HG03342 (cell line): ENCODE measurements at regions not wholly inside any gene's neighbourhood (a gene's known extent, or its start where the extent isn't known, plus 50 kb on each side); places are given as distances from the start of the nearest gene placed in this dataset.

Source experiments
- ATAC-seq: cut with Tn5 transposase; IDR thresholded peaks from one replicate; pipeline ENCODE4 v1.9.1; 2021; ENCODE audit warnings: mild to moderate bottlenecking, moderate library complexity; ENCODE audit not compliant: unreplicated experiment

DNA sequence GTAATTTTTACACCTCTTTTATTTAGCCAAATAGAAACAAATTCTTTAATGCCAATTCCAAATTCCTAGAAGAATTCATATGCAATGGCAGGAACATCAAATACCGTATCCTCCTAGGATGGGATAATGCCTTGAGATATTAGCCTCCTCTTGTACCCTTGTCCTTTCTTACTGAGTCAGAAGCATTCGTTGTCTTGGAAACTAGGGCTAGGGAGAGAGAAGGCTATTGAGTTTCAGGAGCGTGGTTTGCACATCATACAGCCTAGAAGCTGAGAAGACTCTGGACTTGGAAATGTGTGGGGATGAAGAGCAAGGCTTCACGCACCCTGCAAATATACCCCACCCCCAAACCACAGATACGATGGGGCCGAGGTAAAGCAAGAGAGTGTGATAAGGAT, 300.7 kb downstream of the SP3 start:
- no peak for ATAC-seq

DNA sequence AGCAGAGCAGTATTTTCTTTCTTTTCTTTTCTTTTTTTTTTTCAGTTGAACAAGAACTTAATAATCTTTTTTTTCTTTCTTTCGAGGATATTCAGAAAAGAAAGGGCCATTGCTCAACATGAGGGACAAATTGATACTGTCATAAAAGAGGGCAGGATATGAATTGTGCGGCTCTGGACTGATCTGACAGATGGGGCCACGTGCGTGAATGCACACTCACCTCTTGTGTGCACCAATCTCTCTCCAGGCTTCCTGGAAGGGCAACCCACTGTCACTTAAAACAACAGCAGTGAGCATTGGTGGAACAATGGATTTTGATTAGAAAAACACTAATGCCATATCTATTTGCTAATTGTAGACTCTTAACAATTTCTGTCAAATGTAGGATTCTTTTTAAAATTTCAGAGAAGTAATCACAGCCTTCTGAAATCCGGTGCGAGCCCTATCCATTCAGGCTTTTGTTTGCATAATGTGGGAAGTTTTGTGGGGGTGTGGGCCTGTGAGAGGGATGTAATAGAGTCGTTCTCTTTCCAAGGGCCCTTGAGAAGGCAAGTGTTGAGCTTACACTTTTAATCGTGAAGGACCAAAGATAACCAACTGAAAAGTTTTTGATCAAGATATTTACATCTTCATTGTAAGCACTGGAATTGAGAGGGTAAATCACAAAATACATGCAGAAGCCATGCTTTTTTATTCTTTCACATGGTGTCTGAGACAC, 298.8 kb downstream of the SP3 start:
- ATAC-seq: no peak

DNA sequence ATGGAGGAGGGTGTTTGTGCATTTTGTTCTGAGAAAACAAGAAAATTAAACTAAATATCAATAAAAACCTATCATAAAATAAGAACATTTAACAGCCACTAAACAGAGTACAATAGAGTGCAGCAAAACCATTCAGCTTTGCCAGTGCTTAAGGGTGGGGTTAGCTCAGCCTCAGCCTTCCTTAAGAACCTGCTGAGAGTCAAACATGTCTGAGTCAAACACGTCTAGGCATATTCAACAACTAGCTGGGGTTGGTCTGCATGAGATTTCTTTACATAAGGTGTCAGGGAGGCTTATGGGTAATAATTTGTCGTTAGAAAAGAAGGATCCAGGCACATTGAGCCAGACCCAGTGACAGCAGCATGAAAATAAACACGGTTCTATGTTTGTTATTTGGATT, 298.2 kb downstream of the SP3 start:
- ATAC-seq: no peak

DNA sequence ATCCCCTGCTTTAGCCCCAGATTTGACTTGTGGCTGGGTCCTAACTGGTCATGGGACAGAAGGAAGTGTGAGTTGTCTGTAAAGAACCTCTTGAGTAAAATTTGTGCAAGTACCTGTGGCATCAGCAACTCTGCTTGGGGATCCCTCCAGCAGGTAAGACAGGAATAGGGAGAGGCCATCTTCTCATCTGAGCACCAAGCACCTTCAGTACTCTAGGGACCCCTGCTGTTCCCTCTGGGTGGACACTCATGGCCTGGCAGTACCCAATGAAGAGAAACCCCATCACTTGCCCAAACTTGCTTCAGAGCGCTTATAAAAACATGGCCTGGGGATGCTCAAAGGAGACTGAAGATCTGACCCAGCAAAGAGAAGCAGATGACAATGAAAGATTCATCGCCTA, 297.8 kb downstream of the SP3 start:
- no peak for ATAC-seq

DNA sequence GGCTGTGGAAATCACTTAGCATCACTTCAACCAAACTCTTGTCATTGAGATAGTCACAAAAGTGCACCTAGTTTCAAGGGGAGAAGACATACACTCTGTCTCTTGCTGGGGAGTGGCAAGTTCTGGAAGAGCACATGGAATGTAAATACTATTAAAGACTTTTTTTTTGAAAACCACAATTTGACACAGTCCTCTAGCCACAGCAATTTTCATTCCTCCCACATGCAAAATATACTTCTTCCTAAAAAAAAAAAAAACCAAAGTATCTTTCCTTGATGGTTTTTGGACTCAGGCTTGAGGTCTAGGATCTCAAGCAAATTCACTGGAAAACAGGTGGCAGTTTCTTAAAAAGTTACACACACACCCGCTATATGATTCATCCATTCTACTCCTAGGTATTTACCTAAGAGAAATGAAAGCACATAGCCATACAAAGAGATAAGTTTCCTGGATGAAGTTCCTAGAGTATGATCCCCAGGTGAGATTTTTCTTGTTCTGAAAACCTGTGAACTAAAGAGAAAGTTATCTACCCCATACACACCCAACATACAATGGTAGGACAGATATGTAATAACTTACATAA, 295.8 kb downstream of the SP3 start:
- no peak for ATAC-seq

DNA sequence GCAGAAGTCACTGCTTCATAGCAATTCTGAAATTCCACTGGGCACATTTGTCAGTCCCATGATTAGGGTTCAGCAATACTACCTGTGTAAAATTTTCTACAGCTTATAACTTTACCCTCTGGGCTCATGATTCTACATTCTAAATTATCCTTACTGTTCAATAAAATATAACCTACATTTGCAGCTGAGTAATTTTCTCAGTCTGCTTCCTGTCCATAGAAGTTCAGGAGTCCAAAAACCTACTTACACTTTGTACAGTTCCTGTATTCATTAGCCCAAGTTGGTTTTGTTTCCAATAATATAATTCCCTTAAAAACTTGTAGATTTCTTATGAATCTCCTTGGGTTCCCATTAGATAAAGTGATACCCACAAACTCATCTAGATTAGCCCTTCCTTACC, 295.3 kb downstream of the SP3 start:
- ATAC-seq: no peak

DNA sequence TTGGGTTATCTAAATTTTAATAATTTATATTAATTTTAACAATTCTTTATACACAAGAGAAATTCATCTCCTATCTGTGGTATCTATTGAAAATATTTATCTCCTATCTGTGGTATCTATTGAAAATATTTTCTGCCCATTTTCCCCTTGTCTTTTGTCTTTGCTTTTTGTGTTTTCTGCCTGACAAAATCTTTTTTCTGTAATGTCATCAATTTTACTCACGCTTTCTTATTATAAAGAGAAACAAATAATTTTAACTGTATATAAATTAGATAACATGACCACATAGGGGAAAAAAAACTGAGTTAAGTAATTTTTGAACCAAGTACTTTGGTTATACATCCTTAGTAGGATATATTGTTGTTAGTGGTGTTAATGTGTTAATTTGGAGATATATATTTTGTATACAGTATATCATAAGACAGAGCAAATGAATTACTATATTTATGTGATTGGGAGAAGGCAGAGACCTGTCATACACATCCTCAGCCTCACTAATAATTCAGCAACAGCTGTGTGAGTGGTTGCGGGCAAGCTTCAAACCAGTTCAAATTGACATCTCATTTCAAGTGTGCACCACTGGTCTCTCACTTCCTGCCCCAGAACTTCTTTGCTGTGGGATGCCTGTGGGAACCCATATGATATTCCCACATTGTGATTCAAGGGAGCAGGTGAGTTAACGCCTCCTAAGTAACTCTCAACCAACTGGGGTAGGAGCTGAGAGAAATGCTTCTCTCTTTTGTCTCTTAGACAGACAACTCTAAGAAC, 292.4 kb downstream of the SP3 start:
- no peak for ATAC-seq

DNA sequence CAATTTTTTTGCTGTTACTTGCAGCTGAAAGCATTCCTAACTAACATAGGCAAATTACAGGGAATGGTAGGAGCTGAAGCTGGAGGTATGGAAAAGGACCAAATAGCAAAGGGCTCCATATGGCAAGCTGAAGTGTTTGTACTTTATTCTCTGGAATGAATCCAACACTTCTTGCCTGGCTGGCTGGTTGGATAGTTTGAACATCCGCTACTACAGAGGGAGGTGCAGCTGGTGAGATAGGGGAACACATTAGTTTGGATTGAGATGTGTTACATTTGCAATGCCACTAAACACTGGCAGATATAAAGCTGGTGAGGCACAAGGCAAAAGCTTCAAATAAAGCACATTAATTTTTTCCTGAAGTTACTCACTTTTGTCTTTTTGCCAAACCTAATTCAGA, 291.5 kb downstream of the SP3 start:
- ATAC-seq: no peak

DNA sequence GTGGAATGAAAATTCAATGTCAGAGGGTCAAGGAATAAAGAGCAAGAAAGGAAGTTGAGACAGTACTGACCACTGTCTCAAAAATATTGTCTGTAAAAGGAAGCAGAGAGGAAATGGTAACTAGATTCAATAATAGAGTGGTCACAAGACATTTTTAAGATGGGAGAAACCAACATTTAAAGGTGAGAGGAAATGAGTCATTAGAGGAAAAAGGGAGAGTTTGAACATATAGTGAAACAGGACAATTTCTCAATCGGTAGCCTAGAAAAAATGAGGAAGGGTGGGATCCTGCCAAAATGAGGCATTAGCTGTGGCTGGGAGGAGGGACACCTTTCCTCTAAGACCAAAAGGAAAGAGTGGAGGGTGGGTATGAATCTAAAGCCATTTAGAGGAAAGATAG, 288.5 kb downstream of the SP3 start:
- ATAC-seq: no peak

DNA sequence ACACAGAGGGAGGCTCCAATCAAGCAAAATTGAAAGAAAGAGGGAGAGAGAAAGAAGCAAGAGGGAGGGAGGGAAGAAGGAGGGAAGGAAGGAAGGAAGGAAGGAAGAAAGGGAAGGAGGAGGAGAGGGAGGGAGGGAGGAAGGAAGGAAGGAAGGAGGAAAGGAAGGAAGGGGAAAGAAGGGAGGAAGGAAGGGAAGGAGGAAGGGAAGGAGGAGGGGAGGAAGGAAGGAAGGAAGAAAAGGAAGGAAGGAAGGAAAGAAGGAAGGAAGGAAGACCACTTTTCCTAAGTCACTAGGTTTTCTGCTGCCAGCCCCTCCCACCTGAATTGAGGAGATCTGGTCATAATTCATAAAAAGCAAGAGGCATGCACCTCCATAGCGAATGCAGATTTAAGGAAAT, 287.0 kb downstream of the SP3 start:
- ATAC-seq: no peak

DNA sequence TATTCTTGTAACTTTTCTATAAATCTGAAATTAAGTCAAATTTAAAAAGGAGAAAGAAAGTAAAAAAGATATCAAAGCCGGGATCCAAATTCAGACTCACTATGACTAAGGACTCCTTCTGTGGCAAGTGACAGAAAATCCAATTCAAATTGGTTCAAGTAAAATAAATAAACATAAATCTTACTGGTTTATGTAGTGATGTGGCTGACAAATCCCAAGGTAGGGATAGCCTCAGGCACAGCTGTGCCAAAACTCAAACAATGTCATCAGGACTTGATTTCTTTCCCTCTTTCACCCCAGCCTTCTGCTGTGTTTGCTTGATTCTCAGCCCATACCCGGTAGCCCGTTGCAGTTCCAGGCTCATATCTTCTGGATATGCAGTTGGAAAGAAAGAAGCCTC, 284.6 kb downstream of the SP3 start:
- no peak for ATAC-seq

DNA sequence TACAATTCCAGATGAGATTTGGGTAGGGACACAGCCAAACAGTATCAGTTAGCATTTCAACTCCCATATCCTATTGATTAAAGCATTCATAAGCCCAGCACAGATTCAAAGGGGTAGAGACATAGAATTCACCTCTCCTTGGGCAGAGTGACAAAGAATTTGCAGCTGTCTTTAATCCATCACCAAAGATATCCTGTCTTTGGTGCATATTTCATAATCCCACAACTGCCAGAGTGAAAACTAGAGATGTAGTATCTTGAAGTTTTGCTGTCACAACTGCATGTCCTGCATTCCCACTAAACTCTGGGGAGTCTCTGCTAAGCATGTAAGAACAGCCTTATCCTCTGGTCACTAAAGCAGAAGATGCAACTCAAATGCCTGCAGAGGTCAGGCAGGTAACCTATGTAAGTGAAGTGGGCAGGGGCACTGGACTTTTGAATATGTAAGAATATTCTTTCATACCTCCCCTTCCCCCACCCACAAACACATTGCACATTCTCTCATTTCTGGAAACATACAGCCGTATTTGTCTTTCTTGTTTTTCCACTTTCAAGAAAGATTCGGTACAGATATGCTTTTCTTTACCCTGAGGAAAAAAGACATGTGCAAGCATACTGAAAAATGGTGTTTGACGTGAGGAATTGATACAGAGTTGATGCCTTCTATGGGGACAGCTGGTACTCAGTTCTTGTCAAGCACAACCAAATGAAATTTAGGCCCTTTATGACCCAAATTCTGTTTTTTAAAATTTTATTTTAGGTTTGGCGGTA, 283.1 kb downstream of the SP3 start:
- ATAC-seq: no peak

DNA sequence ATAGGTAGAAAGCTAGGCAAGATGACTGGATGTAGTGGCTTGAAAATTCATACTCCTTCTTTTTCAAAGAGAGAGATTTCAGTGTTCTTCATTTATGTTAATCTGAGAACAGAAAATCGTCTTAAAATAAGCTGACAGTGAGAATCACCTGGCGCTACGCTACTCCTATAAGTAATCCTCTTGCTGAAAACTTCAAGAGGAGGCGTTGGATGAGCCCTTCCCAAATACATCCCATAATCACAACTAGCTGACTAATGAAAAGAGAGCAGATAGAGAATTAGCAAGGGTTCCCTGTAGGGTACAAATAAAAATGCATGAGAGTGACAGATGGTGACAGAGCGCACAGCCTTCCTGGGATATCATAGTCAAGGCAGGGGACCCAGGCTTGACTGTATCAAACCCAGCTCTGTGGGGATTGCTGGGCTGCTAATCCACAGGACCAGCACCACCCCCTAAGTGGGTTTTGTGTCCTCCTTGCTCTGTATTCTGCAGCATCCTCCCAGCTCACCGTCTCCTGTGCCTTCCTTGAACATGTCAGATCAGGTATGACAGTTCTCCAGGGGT, 280.2 kb downstream of the SP3 start:
- ATAC-seq: no peak

DNA sequence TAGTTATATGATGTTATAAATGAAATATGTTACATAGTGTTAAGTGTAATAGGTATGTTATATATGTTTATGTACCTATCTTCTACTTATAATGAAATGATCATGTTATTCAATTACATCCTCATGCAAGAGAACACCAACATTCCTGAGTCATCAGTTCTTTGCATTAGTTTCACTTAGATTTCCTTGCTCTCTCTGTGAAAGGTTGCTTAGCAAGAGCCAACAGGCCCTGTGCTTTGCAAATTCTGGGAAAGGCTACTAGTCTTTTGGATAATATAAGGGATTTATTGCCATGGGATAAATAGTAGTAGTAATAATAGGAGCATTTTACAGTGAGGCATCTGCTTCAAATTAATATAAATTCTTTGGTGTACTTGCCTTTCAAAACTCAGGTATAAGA, 274.8 kb downstream of the SP3 start:
- no peak for ATAC-seq

DNA sequence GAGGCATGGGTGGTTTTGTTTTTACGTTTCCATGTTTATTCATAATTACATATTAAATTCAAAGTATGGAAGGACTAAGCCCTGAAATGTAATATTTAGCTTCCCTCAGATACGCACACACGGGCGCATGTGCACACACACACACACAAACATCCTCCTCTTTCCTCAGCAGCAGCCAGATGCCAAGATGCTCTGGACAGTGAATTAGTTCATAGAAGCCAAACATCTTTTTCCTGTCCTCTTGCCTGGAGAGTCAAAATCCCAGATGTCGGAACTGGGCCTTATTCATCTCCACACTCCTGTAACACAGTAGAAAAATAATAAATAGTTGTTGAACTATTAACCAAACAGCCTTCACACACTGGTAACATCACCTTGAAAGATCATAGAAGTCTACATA, 273.1 kb downstream of the SP3 start:
- no peak for ATAC-seq

DNA sequence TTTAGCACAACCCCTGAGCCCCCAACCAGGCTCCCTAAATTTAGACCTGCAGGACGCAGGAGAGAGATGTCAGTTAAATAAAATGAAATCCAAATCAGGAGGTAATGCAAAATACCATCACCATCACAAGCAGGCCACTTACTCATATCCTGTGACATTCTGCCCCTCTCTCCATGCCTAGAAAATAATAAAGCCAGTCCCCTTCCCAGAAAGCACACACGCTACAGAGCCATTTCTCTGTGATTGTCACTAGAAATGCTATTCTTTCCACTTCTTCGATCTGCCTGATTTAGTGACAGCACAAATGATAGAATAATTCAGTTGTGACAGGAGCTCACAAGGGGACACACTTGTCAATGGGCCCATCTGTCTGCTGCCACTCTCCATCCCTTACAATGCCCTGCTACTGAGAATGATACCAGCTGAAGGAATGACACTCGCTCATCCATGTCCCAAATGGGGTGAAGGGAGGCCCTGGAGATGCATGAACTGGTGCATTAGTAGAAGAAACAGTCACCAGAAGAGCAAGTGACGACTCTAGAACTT, 272.1 kb downstream of the SP3 start:
- ATAC-seq: no peak

DNA sequence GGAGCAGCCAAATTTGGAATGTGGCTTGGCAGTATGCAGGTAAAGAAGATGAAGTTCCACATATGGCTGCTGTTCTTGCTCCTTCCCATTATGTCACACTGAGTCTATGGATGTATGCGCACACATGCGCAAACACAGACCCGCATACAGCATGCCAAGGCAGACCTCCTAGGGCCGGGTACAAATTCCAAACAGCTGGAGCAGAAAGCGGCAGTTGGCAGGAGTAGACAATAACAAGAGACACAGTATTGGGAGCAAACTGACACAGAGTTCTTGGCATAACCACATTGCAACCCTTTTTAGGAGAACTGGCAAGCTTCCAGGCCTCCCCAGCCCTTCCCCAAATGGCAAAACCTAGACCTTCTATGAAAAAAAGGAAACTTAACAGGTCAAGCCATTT, 268.9 kb downstream of the SP3 start:
- ATAC-seq: no peak

DNA sequence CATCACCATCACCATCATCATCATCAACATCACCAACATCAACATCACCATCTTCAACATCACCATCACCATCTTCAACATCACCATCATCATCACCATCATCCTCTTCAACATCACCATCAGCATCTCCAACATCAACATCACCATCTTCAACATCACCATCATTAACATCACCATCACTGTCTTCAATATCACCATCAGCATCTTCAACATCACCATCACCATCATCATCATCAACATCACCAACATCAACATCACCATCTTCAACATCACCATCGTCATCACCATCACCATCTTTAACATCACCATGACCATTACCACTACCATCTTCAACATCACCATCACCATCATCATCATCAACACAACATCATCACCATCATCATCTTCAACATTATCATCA, 267.2 kb downstream of the SP3 start:
- ATAC-seq: no peak

DNA sequence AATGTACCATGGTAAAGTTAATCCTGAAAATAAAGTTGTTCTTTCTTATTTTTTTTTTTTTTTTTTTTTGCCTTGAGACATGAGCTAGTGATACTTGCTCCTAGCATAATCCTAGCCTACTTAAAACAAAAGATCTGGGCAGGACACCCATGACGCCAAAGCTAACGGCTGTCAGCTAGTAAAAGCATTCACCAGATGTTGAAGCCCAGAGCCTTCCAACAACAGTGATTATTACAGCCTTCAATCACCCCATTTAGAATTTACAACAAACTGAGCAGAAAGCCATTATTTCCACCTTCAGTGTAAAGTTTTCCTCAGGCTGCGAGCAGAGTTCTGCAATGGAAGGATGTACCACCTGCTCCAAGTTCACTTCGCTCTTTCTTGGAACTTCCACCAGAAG, 259.5 kb downstream of the SP3 start:
- no peak for ATAC-seq

DNA sequence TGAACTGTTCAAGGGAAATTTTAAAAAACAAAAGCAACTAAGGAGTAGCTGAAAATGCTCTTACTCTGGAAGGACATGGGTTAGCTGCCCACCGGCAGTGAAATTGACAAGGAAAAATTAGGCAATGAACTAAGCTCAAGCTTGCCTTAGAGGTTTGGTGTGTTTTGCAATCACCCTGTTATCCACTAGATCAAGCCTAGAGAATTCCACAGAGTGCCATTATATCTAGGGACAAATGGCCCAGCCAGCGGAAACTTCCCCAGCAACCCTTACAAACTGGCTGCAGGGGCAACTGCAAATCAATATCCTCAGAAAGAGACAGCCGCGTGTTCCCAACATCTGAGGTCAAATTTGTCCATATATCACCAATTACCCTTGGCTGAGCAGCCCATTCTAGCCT, 258.2 kb downstream of the SP3 start:
- no peak for ATAC-seq

DNA sequence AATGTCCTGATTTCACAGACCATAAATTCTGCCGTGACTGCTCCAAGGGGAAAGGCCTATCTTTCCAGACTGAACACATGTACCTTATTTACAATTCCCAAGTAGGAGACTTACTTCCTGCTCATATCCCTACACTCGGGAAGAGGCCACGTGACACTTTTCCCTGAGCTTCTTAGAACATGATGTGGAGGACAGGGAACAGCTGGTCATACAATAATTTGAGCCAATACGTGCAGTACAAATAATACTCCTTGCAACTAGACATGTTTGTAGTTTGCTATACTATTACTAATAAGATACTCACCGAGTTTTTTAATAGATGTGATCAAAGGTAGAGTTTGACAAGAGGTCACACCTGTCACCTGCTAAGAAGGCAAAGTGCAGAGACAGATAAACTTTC, 256.4 kb downstream of the SP3 start:
- no peak for ATAC-seq
